Neural cell (in vitro differentiated cells): ENCODE measurements at regions not wholly inside any gene's neighbourhood (a gene's known extent, or its start where the extent isn't known, plus 50 kb on each side); places are given as distances from the start of the nearest gene placed in this dataset.

Source experiments
- H2AFZ ChIP-seq: fragments of 200-600, 300-800 bp; sonication (generic), shearing (Covaris generic); 2 replicates; pipeline ENCODE4 v1.6.0; 2014; ENCODE audit warnings: low read depth, mild to moderate bottlenecking, antibody characterized with exemption, low read length, moderate library complexity
- H3F3A ChIP-seq: fragments of 200-600 bp; shearing (Covaris generic); 2 replicates; pipeline ENCODE4 v1.6.1; 2016; ENCODE audit warnings: mild to moderate bottlenecking, moderate library complexity, mixed read lengths, antibody characterized with exemption, low read length; ENCODE audit not compliant: insufficient read depth, poor library complexity, severe bottlenecking
- H3K27ac ChIP-seq: fragments of 200-600, 300-800 bp; sonication (generic), shearing (Covaris generic); 2 replicates; pipeline ENCODE4 v1.5.1; 2014; ENCODE audit warnings: mild to moderate bottlenecking, low read length, moderate library complexity
- H3K27me3 ChIP-seq: fragments of 300-800, 200-600 bp; sonication (generic), shearing (Covaris generic); 2 replicates; pipeline ENCODE4 v1.6.0; 2014; ENCODE audit warnings: mild to moderate bottlenecking, low read depth, low read length, moderate library complexity; ENCODE audit not compliant: insufficient read depth
- H3K36me3 ChIP-seq: fragments of 300-800, 200-600 bp; sonication (generic), shearing (Covaris generic); 2 replicates; pipeline ENCODE4 v1.5.1; 2014; ENCODE audit warnings: mild to moderate bottlenecking, antibody characterized with exemption, low read length, moderate library complexity; ENCODE audit not compliant: insufficient read depth
- H3K4me2 ChIP-seq: fragments of 300-800, 200-600 bp; sonication (generic), shearing (Covaris generic); 2 replicates; pipeline ENCODE4 v1.6.0; 2014; ENCODE audit warnings: mild to moderate bottlenecking, low read length
- H3K4me3 ChIP-seq: fragments of 300-800, 200-600 bp; sonication (generic), shearing (Covaris generic); 2 replicates; pipeline ENCODE4 v1.5.1; 2014; ENCODE audit warnings: mild to moderate bottlenecking, low read length, moderate library complexity
- H3K79me2 ChIP-seq: fragments of 200-600 bp; shearing (Covaris generic); replicated peaks from 2 replicates; pipeline ENCODE4 v1.6.0; 2014; ENCODE audit warnings: mild to moderate bottlenecking, low read length, moderate library complexity; ENCODE audit not compliant: insufficient read depth
- H3K9ac ChIP-seq: fragments of 300-800, 200-600 bp; sonication (generic), shearing (Covaris generic); 2 replicates; pipeline ENCODE4 v1.6.1; 2016; ENCODE audit warnings: mild to moderate bottlenecking, low read length, mixed read lengths
- H3K9me2 ChIP-seq: fragments of 200-600 bp; shearing (Covaris generic); 2 replicates; pipeline ENCODE4 v1.6.1; 2016; ENCODE audit warnings: mild to moderate bottlenecking, low read length, mixed read lengths; ENCODE audit not compliant: insufficient read depth
- H3K9me3 ChIP-seq: fragments of 200-600, 300-800 bp; sonication (generic), shearing (Covaris generic); 2 replicates; pipeline ENCODE4 v1.6.1; 2016; ENCODE audit warnings: mild to moderate bottlenecking, mixed run types, low read length, moderate library complexity, mixed read lengths
- H4K20me1 ChIP-seq: fragments of 200-600 bp; shearing (Covaris generic); 2 replicates; pipeline ENCODE4 v1.6.1; 2016; ENCODE audit warnings: mild to moderate bottlenecking, mixed run types; ENCODE audit not compliant: insufficient read depth
- EP300 ChIP-seq: fragments of 450-650 bp; conservative IDR thresholded peaks from 2 replicates; pipeline ENCODE4 v1.6.1; 2014; ENCODE audit warnings: antibody characterized with exemption, mild to moderate bottlenecking, moderate library complexity; ENCODE audit not compliant: poor library complexity, severe bottlenecking
- EZH2 ChIP-seq: fragments of 200-600, 300-800 bp; shearing (Covaris generic), sonication (generic); IDR thresholded peaks from 2 replicates; pipeline ENCODE4 v1.6.1; 2014; ENCODE audit warnings: antibody characterized with exemption, low read length, borderline replicate concordance, mild to moderate bottlenecking; ENCODE audit not compliant: insufficient read depth, poor library complexity, severe bottlenecking
- MXI1 ChIP-seq: fragments of 450-650 bp; conservative IDR thresholded peaks from 2 replicates; pipeline ENCODE4 v1.6.1; 2014; ENCODE audit warnings: antibody characterized with exemption, mild to moderate bottlenecking; ENCODE audit not compliant: poor library complexity, severe bottlenecking
- POLR2AphosphoS5 ChIP-seq: IDR thresholded peaks from 2 replicates; pipeline ENCODE4 v1.6.1; 2012
- RAD21 ChIP-seq: fragments of 450-650 bp; conservative IDR thresholded peaks from 2 replicates; pipeline ENCODE4 v1.6.1; 2014; ENCODE audit warnings: antibody characterized with exemption, mild to moderate bottlenecking, moderate library complexity
- SMC3 ChIP-seq: fragments of 450-650 bp; conservative IDR thresholded peaks from 2 replicates; pipeline ENCODE4 v1.6.1; 2014; ENCODE audit warnings: antibody characterized with exemption, mild to moderate bottlenecking, moderate library complexity; ENCODE audit not compliant: poor library complexity
- TAF1 ChIP-seq: IDR thresholded peaks from 2 replicates; pipeline ENCODE4 v1.6.1; 2012; ENCODE audit warnings: low read depth
- TF ChIP-seq, protein P1 (sequence below): IDR thresholded peaks from 2 replicates; pipeline ENCODE4 v1.6.1; 2012; ENCODE audit warnings: borderline replicate concordance
- TF ChIP-seq, protein P2 (sequence below): fragments of 450-650 bp; IDR thresholded peaks from 2 replicates; pipeline ENCODE4 v1.5.1; 2014; ENCODE audit warnings: antibody characterized with exemption, mild to moderate bottlenecking, moderate library complexity; ENCODE audit not compliant: poor library complexity, severe bottlenecking

DNA sequence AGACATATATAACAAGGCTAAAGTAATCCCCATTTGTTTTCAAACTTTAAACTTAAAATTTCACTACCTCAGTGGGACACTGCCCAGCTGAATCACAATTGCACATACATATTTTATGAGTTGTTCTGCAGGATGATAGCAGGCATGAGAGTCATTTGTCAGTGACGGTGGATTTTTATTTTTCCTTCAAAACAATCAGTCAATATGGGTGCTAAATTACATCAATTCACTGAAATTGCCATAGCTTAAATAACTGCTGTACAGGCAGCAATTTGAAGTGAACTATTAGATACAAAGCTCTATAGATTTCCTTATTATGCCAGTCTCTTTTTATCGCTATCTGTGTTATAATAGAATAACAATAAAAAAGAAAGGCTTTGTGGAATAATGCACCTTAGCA, 784.6 kb upstream of the ANO3 start:
- Histone ChIP-seq H3F3A (no peaks in the 10 kb centered on the region), H4K20me1 (no peaks in the 10 kb centered on the region), H3K79me2 (no peaks in the 10 kb centered on the region), H2AFZ (no peak overlapping the region), H3K27me3 (no peaks in the 10 kb centered on the region), H3K27ac (peak overlapping the region; percentile 48), H3K9me3 (no peaks in the 10 kb centered on the region), H3K4me3 (no peak overlapping the region), H3K9me2 (no peaks in the 10 kb centered on the region), H3K4me2 (peak overlapping the region; percentile 10), H3K36me3 (no peaks in the 10 kb centered on the region), H3K9ac (no peak overlapping the region)
- TF ChIP-seq, protein P1, sequence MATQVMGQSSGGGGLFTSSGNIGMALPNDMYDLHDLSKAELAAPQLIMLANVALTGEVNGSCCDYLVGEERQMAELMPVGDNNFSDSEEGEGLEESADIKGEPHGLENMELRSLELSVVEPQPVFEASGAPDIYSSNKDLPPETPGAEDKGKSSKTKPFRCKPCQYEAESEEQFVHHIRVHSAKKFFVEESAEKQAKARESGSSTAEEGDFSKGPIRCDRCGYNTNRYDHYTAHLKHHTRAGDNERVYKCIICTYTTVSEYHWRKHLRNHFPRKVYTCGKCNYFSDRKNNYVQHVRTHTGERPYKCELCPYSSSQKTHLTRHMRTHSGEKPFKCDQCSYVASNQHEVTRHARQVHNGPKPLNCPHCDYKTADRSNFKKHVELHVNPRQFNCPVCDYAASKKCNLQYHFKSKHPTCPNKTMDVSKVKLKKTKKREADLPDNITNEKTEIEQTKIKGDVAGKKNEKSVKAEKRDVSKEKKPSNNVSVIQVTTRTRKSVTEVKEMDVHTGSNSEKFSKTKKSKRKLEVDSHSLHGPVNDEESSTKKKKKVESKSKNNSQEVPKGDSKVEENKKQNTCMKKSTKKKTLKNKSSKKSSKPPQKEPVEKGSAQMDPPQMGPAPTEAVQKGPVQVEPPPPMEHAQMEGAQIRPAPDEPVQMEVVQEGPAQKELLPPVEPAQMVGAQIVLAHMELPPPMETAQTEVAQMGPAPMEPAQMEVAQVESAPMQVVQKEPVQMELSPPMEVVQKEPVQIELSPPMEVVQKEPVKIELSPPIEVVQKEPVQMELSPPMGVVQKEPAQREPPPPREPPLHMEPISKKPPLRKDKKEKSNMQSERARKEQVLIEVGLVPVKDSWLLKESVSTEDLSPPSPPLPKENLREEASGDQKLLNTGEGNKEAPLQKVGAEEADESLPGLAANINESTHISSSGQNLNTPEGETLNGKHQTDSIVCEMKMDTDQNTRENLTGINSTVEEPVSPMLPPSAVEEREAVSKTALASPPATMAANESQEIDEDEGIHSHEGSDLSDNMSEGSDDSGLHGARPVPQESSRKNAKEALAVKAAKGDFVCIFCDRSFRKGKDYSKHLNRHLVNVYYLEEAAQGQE: no peak
- no peak for TF ChIP-seq EZH2
- TF ChIP-seq, protein P2, sequence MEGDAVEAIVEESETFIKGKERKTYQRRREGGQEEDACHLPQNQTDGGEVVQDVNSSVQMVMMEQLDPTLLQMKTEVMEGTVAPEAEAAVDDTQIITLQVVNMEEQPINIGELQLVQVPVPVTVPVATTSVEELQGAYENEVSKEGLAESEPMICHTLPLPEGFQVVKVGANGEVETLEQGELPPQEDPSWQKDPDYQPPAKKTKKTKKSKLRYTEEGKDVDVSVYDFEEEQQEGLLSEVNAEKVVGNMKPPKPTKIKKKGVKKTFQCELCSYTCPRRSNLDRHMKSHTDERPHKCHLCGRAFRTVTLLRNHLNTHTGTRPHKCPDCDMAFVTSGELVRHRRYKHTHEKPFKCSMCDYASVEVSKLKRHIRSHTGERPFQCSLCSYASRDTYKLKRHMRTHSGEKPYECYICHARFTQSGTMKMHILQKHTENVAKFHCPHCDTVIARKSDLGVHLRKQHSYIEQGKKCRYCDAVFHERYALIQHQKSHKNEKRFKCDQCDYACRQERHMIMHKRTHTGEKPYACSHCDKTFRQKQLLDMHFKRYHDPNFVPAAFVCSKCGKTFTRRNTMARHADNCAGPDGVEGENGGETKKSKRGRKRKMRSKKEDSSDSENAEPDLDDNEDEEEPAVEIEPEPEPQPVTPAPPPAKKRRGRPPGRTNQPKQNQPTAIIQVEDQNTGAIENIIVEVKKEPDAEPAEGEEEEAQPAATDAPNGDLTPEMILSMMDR: no peak
- peak; percentile 28 for TF ChIP-seq RAD21
- peak; percentile 86 for TF ChIP-seq EP300
- no peak for TF ChIP-seq MXI1
- peak; percentile 78 for TF ChIP-seq POLR2AphosphoS5

DNA sequence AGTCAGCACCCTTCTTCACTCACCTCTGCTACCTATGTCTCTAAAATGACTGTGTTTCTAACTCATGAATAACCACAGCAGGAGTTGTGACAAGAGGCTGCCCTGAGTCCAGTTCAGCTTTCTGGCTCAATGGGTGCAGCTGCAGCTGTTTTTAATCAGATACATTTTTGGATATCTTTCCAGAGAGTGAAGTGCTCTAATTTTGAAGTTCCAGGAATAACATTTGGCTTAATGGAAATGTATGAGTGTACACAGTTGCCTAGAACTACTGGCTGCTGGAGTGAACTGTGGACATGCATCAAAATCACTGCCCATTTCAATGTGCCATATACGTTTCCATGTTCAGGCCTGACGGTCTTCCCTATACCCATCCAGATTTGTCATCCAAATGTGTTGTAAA, 769.5 kb upstream of the ANO3 start:
- Histone ChIP-seq H2AFZ (no peak overlapping the region), H3F3A (no peaks in the 10 kb centered on the region)

More for the DNA sequence above, 769.5 kb upstream of the ANO3 start:
- Histone ChIP-seq H3K4me2 (no peak overlapping the region), H3K36me3 (no peaks in the 10 kb centered on the region), H3K79me2 (no peaks in the 10 kb centered on the region), H3K4me3 (no peak overlapping the region), H3K9me2 (no peaks in the 10 kb centered on the region), H3K27ac (no peak overlapping the region), H3K9ac (no peak overlapping the region), H4K20me1 (no peaks in the 10 kb centered on the region), H3K9me3 (no peaks in the 10 kb centered on the region), H3K27me3 (no peaks in the 10 kb centered on the region)
- no peak for TF ChIP-seq EP300
- TF ChIP-seq MXI1: no peak
- no peak for TF ChIP-seq RAD21
- no peak for TF ChIP-seq POLR2AphosphoS5
- no peak for TF ChIP-seq SMC3
- no peak for TF ChIP-seq EZH2
- TF ChIP-seq TAF1: no peak
- TF ChIP-seq, protein P2: no peak
